Lower lobe of right lung (tissue), 2 donors: ENCODE measurements at regions not wholly inside any gene's neighbourhood (a gene's known extent, or its start where the extent isn't known, plus 50 kb on each side); places are given as distances from the start of the nearest gene placed in this dataset.

Source experiments
- ATAC-seq, 2 donors: fragments of 200-7000 bp; cut with Tn5 transposase; one replicate each; pipeline ENCODE4 v1.9.1; 2020 to 2022; ENCODE audit warnings: mild to moderate bottlenecking in 2 of 2, moderate library complexity in 2 of 2
- DNase-seq: peaks from one replicate; pipeline ENCODE4 v3.0.0-alpha.2; 2020
- H3K27ac ChIP-seq: fragments of 200-600 bp; one replicate; pipeline ENCODE4 v1.8.0; 2022
- H3K27me3 ChIP-seq: fragments of 200-600 bp; one replicate; pipeline ENCODE4 v1.8.0; 2022; ENCODE audit warnings: low read depth
- H3K36me3 ChIP-seq: fragments of 200-600 bp; one replicate; pipeline ENCODE4 v1.8.0; 2022; ENCODE audit warnings: mild to moderate bottlenecking
- H3K4me1 ChIP-seq: fragments of 200-600 bp; one replicate; pipeline ENCODE4 v1.8.0; 2022
- H3K4me3 ChIP-seq: fragments of 200-600 bp; one replicate; pipeline ENCODE4 v1.8.0; 2022; ENCODE audit warnings: mild to moderate bottlenecking
- H3K9me3 ChIP-seq: fragments of 200-600 bp; one replicate; pipeline ENCODE4 v1.8.0; 2022
- intact Hi-C: fragments of 100-400 bp; cut with DNase I; formaldehyde crosslinking; loops from one replicate; pipeline ENCODE4 v1.11.0; 2022
- TF ChIP-seq, protein P1 (sequence below): fragments of 200-600 bp; IDR thresholded peaks from one replicate; pipeline ENCODE4 v1.8.0; 2022; ENCODE audit warnings: antibody characterized with exemption, mild to moderate bottlenecking
- donor health status: DM: no; HTN: yes; CAD: no; lungs with severe emphysema.

GRCh38 chr2:8082840-8083239 is 599.0 kb upstream of the ID2 start:
- Histone ChIP-seq H3K27ac (no peak overlapping the region), H3K9me3 (no peaks in the 10 kb centered on the region), H3K36me3 (no peaks in the 10 kb centered on the region), H3K4me3 (no peak overlapping the region), H3K27me3 (no peaks in the 10 kb centered on the region), H3K4me1 (no peaks in the 10 kb centered on the region)
- intact Hi-C loops: no loop called here
- TF ChIP-seq, protein P1, sequence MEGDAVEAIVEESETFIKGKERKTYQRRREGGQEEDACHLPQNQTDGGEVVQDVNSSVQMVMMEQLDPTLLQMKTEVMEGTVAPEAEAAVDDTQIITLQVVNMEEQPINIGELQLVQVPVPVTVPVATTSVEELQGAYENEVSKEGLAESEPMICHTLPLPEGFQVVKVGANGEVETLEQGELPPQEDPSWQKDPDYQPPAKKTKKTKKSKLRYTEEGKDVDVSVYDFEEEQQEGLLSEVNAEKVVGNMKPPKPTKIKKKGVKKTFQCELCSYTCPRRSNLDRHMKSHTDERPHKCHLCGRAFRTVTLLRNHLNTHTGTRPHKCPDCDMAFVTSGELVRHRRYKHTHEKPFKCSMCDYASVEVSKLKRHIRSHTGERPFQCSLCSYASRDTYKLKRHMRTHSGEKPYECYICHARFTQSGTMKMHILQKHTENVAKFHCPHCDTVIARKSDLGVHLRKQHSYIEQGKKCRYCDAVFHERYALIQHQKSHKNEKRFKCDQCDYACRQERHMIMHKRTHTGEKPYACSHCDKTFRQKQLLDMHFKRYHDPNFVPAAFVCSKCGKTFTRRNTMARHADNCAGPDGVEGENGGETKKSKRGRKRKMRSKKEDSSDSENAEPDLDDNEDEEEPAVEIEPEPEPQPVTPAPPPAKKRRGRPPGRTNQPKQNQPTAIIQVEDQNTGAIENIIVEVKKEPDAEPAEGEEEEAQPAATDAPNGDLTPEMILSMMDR: no peak
- ATAC-seq (no peak), DNase-seq (no peak)

DNA sequence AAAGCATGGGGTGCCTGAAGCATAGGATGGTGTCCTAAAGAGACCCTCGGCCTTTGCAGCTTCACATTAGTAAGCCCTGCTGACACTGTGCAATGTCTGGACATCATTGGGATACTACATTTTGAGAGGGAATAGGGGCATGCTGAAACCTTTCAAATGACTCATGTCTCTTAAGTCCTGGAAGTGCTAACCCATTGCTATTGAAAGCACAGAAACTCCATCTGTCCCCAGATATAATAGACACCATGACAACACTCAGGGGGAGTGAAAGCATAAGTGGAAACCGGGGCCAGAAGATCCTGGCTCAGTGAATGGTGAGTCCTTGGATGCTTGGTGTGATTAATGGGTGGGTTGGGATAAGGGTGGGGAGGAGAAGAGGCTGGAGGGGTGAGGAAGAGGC is 595.5 kb upstream of the ID2 start:
- Histone ChIP-seq H3K9me3 (no peaks in the 10 kb centered on the region), H3K4me1 (no peaks in the 10 kb centered on the region), H3K27me3 (no peaks in the 10 kb centered on the region), H3K4me3 (no peak overlapping the region), H3K36me3 (no peaks in the 10 kb centered on the region), H3K27ac (no peak overlapping the region)
- TF ChIP-seq, protein P1: no peak
- intact Hi-C loops: no loop called here
- ATAC-seq (no peak), DNase-seq (no peak)

DNA sequence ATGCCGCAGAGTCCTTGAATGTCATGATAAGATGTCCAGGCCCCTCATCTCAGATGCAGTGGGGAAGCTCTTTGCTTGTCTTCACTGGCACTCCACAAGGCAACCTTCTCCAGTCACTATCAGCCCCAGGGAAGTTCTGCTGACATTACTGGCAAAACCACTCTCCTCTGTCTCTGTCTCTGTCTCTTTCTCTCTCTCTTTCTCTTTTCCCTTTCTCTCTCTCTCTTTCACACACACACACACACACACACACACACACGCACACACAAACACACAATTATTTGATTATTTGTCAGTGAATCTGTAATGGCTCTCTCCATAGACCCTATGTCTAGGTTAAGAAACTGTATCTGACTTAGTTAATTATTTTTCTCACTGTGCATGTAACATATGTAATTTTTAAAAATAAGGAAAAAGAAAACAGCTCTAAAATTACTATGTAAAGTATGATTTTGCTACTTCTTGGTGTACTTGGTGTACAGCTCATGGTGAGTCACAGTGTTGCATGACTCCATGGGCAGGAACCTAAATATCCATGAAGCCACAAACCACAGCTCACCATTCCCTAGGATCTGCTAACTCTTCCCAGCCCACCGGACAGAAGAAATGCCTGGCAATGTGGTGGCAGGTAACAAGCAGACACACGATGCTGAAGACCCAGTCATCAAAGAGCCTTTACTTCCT is 594.9 kb upstream of the ID2 start:
- no peaks in the 10 kb centered on the region for H3K4me1 ChIP-seq
- H3K27ac ChIP-seq: no peak overlapping the region
- no peaks in the 10 kb centered on the region for H3K9me3 ChIP-seq
- no peaks in the 10 kb centered on the region for H3K27me3 ChIP-seq
- TF ChIP-seq, protein P1: no peak
- H3K36me3 ChIP-seq: no peaks in the 10 kb centered on the region
- intact Hi-C loops: no loop called here
- DNase-seq (no peak), ATAC-seq (no peak)
- H3K4me3 ChIP-seq: no peak overlapping the region

DNA sequence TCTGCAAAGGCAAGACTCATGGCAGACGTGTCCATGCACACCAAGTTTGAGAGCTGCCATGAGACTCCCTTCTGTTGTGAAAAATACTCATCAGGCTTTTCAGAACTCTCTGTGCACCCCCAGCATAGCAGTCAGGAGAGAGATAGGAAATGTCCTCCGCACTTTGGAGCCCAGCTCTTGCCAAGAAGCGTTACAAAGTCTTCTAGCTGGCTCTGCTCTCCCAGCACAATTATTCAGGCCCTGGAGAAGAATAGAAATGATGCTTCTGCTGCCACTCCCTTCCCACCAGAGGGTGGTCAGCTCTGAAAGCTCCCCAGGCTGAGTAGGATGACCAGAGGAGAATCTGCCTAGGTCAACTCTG is 594.4 kb upstream of the ID2 start:
- ATAC-seq (no peak), DNase-seq (no peak)
- Histone ChIP-seq H3K9me3 (no peaks in the 10 kb centered on the region), H3K27me3 (no peaks in the 10 kb centered on the region), H3K4me3 (no peak overlapping the region), H3K4me1 (no peaks in the 10 kb centered on the region), H3K27ac (no peak overlapping the region), H3K36me3 (no peaks in the 10 kb centered on the region)
- intact Hi-C loops: no loop called here
- TF ChIP-seq, protein P1: no peak

DNA sequence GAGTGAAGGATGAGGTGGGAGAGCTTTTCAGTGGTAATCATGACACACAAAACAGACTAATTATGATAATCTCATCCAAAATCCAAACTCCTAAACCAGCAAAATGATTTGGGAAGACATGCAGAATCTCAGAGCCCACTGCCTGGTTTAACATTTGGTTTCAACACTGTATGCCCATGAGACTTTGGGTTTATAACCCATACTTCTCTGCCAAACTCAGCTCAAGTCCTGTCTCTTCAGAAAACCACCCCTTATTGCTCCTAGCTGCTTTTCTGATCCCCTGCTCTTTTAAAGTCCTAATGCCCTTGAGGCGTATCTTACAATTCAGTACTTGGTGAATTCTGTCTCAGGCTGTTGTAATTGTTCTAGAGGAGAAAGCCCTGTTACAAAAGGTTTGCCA is 593.0 kb upstream of the ID2 start:
- no peaks in the 10 kb centered on the region for H3K36me3 ChIP-seq
- no peaks in the 10 kb centered on the region for H3K9me3 ChIP-seq
- intact Hi-C loops: no loop called here
- no peaks in the 10 kb centered on the region for H3K27me3 ChIP-seq
- H3K4me1 ChIP-seq: no peaks in the 10 kb centered on the region
- no peak for ATAC-seq
- H3K27ac ChIP-seq: no peak overlapping the region
- DNase-seq: no peak
- TF ChIP-seq, protein P1: no peak
- H3K4me3 ChIP-seq: no peak overlapping the region
